GM23338 (cell line): ENCODE measurements at regions not wholly inside any gene's neighbourhood (a gene's known extent, or its start where the extent isn't known, plus 50 kb on each side); places are given as distances from the start of the nearest gene placed in this dataset.

ENCODE experiments used
- ATAC-seq: fragments of 200-7000 bp; cut with Tn5 transposase; 3 replicates; pipeline ENCODE4 v1.9.1; 2020
- DNase-seq: peaks from one replicate; pipeline ENCODE4 v3.0.0-alpha.2; 2015; ENCODE audit warnings: low spot score
- H2AFZ ChIP-seq: fragments of 200-600 bp; sonication (generic); 2 replicates; pipeline ENCODE4 v1.8.0; 2016; ENCODE audit warnings: antibody characterized with exemption, mild to moderate bottlenecking, moderate library complexity
- H3F3A ChIP-seq: fragments of 200-600 bp; sonication (generic); replicated peaks from 2 replicates; pipeline ENCODE4 v1.8.0; 2017; ENCODE audit warnings: antibody characterized with exemption, mixed run types, low read depth
- H3K27ac ChIP-seq: fragments of 200-600 bp; sonication (generic); 2 replicates; pipeline ENCODE4 v1.6.1; 2016; ENCODE audit warnings: low read depth
- H3K27me3 ChIP-seq: fragments of 200-600 bp; sonication (generic); 2 replicates; pipeline ENCODE4 v1.8.0; 2016; ENCODE audit warnings: mild to moderate bottlenecking, mixed run types, moderate library complexity; ENCODE audit not compliant: insufficient read depth
- H3K36me3 ChIP-seq: fragments of 200-600 bp; sonication (generic); 2 replicates; pipeline ENCODE4 v1.8.0; 2016; ENCODE audit warnings: mild to moderate bottlenecking; ENCODE audit not compliant: insufficient read depth
- H3K4me1 ChIP-seq: fragments of 200-600 bp; sonication (generic); 2 replicates; pipeline ENCODE4 v1.8.0; 2016; ENCODE audit warnings: mild to moderate bottlenecking, moderate library complexity; ENCODE audit not compliant: insufficient read depth
- H3K4me2 ChIP-seq: fragments of 200-600 bp; sonication (generic); 2 replicates; pipeline ENCODE4 v1.7.1; 2017; ENCODE audit warnings: mixed run types
- H3K4me3 ChIP-seq: fragments of 200-600 bp; sonication (generic); 2 replicates; pipeline ENCODE4 v1.6.1; 2016; ENCODE audit warnings: mixed run types
- H3K79me2 ChIP-seq: fragments of 200-600 bp; sonication (generic); replicated peaks from 2 replicates; pipeline ENCODE4 v1.8.0; 2017; ENCODE audit warnings: mild to moderate bottlenecking; ENCODE audit not compliant: insufficient read depth
- H3K9me2 ChIP-seq: fragments of 200-600 bp; sonication (generic); 2 replicates; pipeline ENCODE4 v1.8.0; 2017; ENCODE audit not compliant: insufficient read depth
- H4K20me1 ChIP-seq: fragments of 200-600 bp; sonication (generic); replicated peaks from 2 replicates; pipeline ENCODE4 v1.8.0; 2017; ENCODE audit warnings: mild to moderate bottlenecking; ENCODE audit not compliant: insufficient read depth
- H3K27ac Mint-ChIP-seq: 2 replicates; pipeline ENCODE4 v1.8.0; 2020; ENCODE audit warnings: inconsistent platforms, mild to moderate bottlenecking, moderate library complexity, mixed read lengths
- H3K27me3 Mint-ChIP-seq: 3 replicates; pipeline ENCODE4 v1.8.0; 2022; ENCODE audit warnings: low read depth, mild to moderate bottlenecking, moderate library complexity, mixed read lengths, inconsistent platforms; ENCODE audit not compliant: insufficient read depth, poor library complexity
- H3K36me3 Mint-ChIP-seq: 3 replicates; pipeline ENCODE4 v1.8.0; 2021; ENCODE audit warnings: low read depth, mild to moderate bottlenecking, inconsistent platforms, moderate library complexity, mixed read lengths
- H3K4me1 Mint-ChIP-seq: 3 replicates; pipeline ENCODE4 v1.8.0; 2020; ENCODE audit warnings: mild to moderate bottlenecking, inconsistent platforms, mixed read lengths
- H3K4me3 Mint-ChIP-seq: 3 replicates; pipeline ENCODE4 v1.8.0; 2021; ENCODE audit warnings: moderate library complexity, mild to moderate bottlenecking, inconsistent platforms, mixed read lengths
- H3K9me3 Mint-ChIP-seq: 3 replicates; pipeline ENCODE4 v1.8.0; 2020; ENCODE audit warnings: moderate library complexity, mild to moderate bottlenecking, inconsistent platforms, mixed read lengths
- ETS1 ChIP-seq: IDR thresholded peaks from 2 replicates; pipeline ENCODE4 v1.6.1; 2016; ENCODE audit warnings: antibody characterized with exemption
- EZH2 ChIP-seq: fragments of 200-600 bp; sonication (generic); IDR thresholded peaks from one replicate; pipeline ENCODE4 v1.8.0; 2017; ENCODE audit warnings: antibody characterized with exemption, mild to moderate bottlenecking, low read depth; ENCODE audit not compliant: unreplicated experiment
- EZH2phosphoT487 ChIP-seq: fragments of 200-600 bp; sonication (generic); IDR thresholded peaks from one replicate; pipeline ENCODE4 v1.8.1; 2018; ENCODE audit warnings: antibody characterized with exemption; ENCODE audit not compliant: unreplicated experiment
- JUNB ChIP-seq: IDR thresholded peaks from one replicate; pipeline ENCODE4 v1.6.1; 2016; ENCODE audit warnings: antibody characterized with exemption; ENCODE audit not compliant: unreplicated experiment
- POLR2AphosphoS5 ChIP-seq: IDR thresholded peaks from 2 replicates; pipeline ENCODE4 v1.6.1; 2016; ENCODE audit warnings: antibody characterized with exemption, low read depth
- REST ChIP-seq: IDR thresholded peaks from one replicate; pipeline ENCODE4 v1.6.1; 2018; ENCODE audit warnings: antibody characterized with exemption; ENCODE audit not compliant: unreplicated experiment
- ZNF331 ChIP-seq: fragments of 250-450 bp; sonication (Bioruptor Pico); IDR thresholded peaks from 2 replicates; pipeline ENCODE4 v1.5.0; 2020; ENCODE audit warnings: low read depth, mild to moderate bottlenecking, moderate library complexity
- ZNF462 ChIP-seq: fragments of 250-450 bp; sonication (Bioruptor Pico); IDR thresholded peaks from 2 replicates; pipeline ENCODE4 v1.5.0; 2020; ENCODE audit warnings: mild to moderate bottlenecking, moderate library complexity

GRCh38 chr10:20466731-20467130 is 430.4 kb downstream of the NEBL start (continued):
- TF ChIP-seq REST (no peak), EZH2phosphoT487 (no peak)

GRCh38 chr10:20457649-20458048 is 439.5 kb downstream of the NEBL start:
- Mint-ChIP-seq H3K27ac (no peak overlapping the region), H3K9me3 (peaks cover 17% of the 10 kb centered on the region; the same call in 2 of the 3 replicates), H3K4me1 (peaks cover 5% of the 10 kb centered on the region; the same call in 2 of the 3 replicates), H3K27me3 (no peaks in the 10 kb centered on the region), H3K36me3 (peaks cover 4% of the 10 kb centered on the region; the same call in 1 of the 3 replicates), H3K4me3 (no peak overlapping the region)
- H3K36me3 ChIP-seq: no peaks in the 10 kb centered on the region
- peaks cover 4% of the 10 kb centered on the region; the same call in 1 of the 2 replicates for H3K79me2 ChIP-seq
- H3K9me2 ChIP-seq: 0 out of 2 replicates have a peak, but pooled peaks cover 3% of the 10 kb centered on the region
- no peaks in the 10 kb centered on the region for H4K20me1 ChIP-seq
- TF ChIP-seq JUNB (no peak), ETS1 (no peak), ZNF331 (CRISPR knock-in tag) (no peak), EZH2phosphoT487 (no peak), EZH2 (no peak)
- no peaks in the 10 kb centered on the region for H3F3A ChIP-seq
- no peak overlapping the region for H3K4me2 ChIP-seq
- H3K4me3 ChIP-seq: no peak overlapping the region
- H3K27me3 ChIP-seq: no peaks in the 10 kb centered on the region
- H3K27ac ChIP-seq: no peak overlapping the region
- ATAC-seq (no peak), DNase-seq (no peak)
- no peak overlapping the region for H2AFZ ChIP-seq
- H3K4me1 ChIP-seq: peaks cover 11% of the 10 kb centered on the region; the same call in 1 of the 2 replicates

- Histone ChIP-seq H3K4me3 (no peak overlapping the region), H3K27me3 (no peaks in the 10 kb centered on the region), H3K79me2 (peaks cover 4% of the 10 kb centered on the region; the same call in 1 of the 2 replicates), H3K9me2 (no peaks in the 10 kb centered on the region), H3K27ac (no peak overlapping the region), H3K4me1 (peaks cover 11% of the 10 kb centered on the region; the same call in 1 of the 2 replicates), H3F3A (no peaks in the 10 kb centered on the region), H2AFZ (no peak overlapping the region), H4K20me1 (no peaks in the 10 kb centered on the region), H3K4me2 (no peak overlapping the region), H3K36me3 (no peaks in the 10 kb centered on the region)
- H3K27ac Mint-ChIP-seq: no peak overlapping the region
- H3K9me3 Mint-ChIP-seq: peaks cover 9% of the 10 kb centered on the region; the same call in 2 of the 3 replicates
- no peak overlapping the region for H3K4me3 Mint-ChIP-seq
- DNase-seq: no peak
- no peaks in the 10 kb centered on the region for H3K36me3 Mint-ChIP-seq
- peaks cover 5% of the 10 kb centered on the region; the same call in 2 of the 3 replicates for H3K4me1 Mint-ChIP-seq
- ATAC-seq: no peak
- no peaks in the 10 kb centered on the region for H3K27me3 Mint-ChIP-seq
- TF ChIP-seq ZNF462 (CRISPR knock-in tag) (no peak), EZH2 (no peak), POLR2AphosphoS5 (no peak)
Measured at GRCh38 chr10:20455774-20456173, 441.3 kb downstream of the NEBL start.
